Neuronal stem cell (in vitro differentiated cells): ENCODE measurements at regions not wholly inside any gene's neighbourhood (a gene's known extent, or its start where the extent isn't known, plus 50 kb on each side); places are given as distances from the start of the nearest gene placed in this dataset.

Experiments
- DNase-seq: peaks from one replicate; pipeline ENCODE4 v3.0.0-alpha.2; 2013; ENCODE audit warnings: low spot score
- H2AFZ ChIP-seq: one replicate; pipeline ENCODE4 v1.6.1; 2013; ENCODE audit warnings: mild to moderate bottlenecking, low read length, inconsistent platforms
- H2AK5ac ChIP-seq: 2 replicates; pipeline ENCODE4 v1.6.1; 2013; ENCODE audit warnings: low read depth, mild to moderate bottlenecking, inconsistent platforms, low read length, moderate library complexity, mixed read lengths
- H2BK120ac ChIP-seq: 2 replicates; pipeline ENCODE4 v1.6.1; 2013; ENCODE audit warnings: low read depth, mild to moderate bottlenecking, inconsistent platforms, low read length, moderate library complexity, mixed read lengths
- H2BK12ac ChIP-seq: one replicate; pipeline ENCODE4 v1.6.1; 2013; ENCODE audit warnings: low read length, inconsistent platforms
- H2BK15ac ChIP-seq: 2 replicates; pipeline ENCODE4 v1.6.1; 2013; ENCODE audit warnings: mild to moderate bottlenecking, low read length, inconsistent platforms, mixed read lengths
- H2BK5ac ChIP-seq: one replicate; pipeline ENCODE4 v1.6.1; 2013; ENCODE audit warnings: inconsistent platforms, mild to moderate bottlenecking, low read length, moderate library complexity
- H3K14ac ChIP-seq: one replicate; pipeline ENCODE4 v1.6.1; 2013; ENCODE audit warnings: low read length, inconsistent platforms
- H3K18ac ChIP-seq: 2 replicates; pipeline ENCODE4 v1.6.1; 2013; ENCODE audit warnings: low read length, inconsistent platforms
- H3K23ac ChIP-seq: 2 replicates; pipeline ENCODE4 v1.6.1; 2013; ENCODE audit warnings: low read depth, mild to moderate bottlenecking, mixed read lengths, low read length, inconsistent platforms; ENCODE audit not compliant: poor library complexity
- H3K27ac ChIP-seq: replicated peaks from 3 replicates; pipeline ENCODE4 v1.5.1; 2013; ENCODE audit warnings: low read length, inconsistent platforms
- H3K27me3 ChIP-seq, 3 experiments: 2 replicates each; pipeline ENCODE4 v1.6.1; 2013; ENCODE audit warnings: low read length in 3 of 3, mild to moderate bottlenecking in 2 of 3, inconsistent platforms in 1 of 3, low read depth in 1 of 3, mixed read lengths in 1 of 3, moderate library complexity in 1 of 3; ENCODE audit not compliant: control insufficient read depth in 3 of 3, insufficient read depth in 3 of 3
- H3K36me3 ChIP-seq, 2 donors: replicated peaks in 1 of 2; 2 replicates each; pipeline ENCODE4 v1.6.1; 2013; ENCODE audit warnings: low read length in 2 of 2; ENCODE audit not compliant: control insufficient read depth in 2 of 2, insufficient read depth in 2 of 2
- H3K4ac ChIP-seq: 2 replicates; pipeline ENCODE4 v1.6.1; 2013; ENCODE audit warnings: inconsistent platforms, mild to moderate bottlenecking, low read length, moderate library complexity
- H3K4me1 ChIP-seq, 2 donors: 1 replicate in 1 of 2; 2 replicates in 1 of 2; pipeline ENCODE4 v1.6.1; 2013; ENCODE audit warnings: low read length in 2 of 2, low read depth in 1 of 2; ENCODE audit not compliant: control insufficient read depth in 2 of 2, insufficient read depth in 1 of 2
- H3K4me2 ChIP-seq: one replicate; pipeline ENCODE4 v1.6.1; 2013; ENCODE audit warnings: mild to moderate bottlenecking, low read length, inconsistent platforms; ENCODE audit not compliant: insufficient read depth, poor library complexity, severe bottlenecking
- H3K4me3 ChIP-seq, 2 donors: 2 replicates each; pipeline ENCODE4 v1.5.1; 2013; ENCODE audit warnings: low read length in 2 of 2, mild to moderate bottlenecking in 2 of 2, inconsistent platforms in 1 of 2, moderate library complexity in 1 of 2
- H3K79me1 ChIP-seq: one replicate; pipeline ENCODE4 v1.6.1; 2013; ENCODE audit warnings: low read depth, mild to moderate bottlenecking, inconsistent platforms, low read length, moderate library complexity
- H3K9ac ChIP-seq: one replicate; pipeline ENCODE4 v1.6.1; 2013; ENCODE audit warnings: mild to moderate bottlenecking, low read depth, low read length, inconsistent platforms; ENCODE audit not compliant: poor library complexity
- H3K9me3 ChIP-seq, 2 donors: replicated peaks in 1 of 2; 2 replicates each; pipeline versions ENCODE3 to v1.6.1; 2013; ENCODE audit warnings: low read length in 2 of 2, mild to moderate bottlenecking in 2 of 2, inconsistent platforms in 1 of 2, low read depth in 1 of 2, mixed read lengths in 1 of 2, moderate library complexity in 1 of 2; ENCODE audit not compliant: control insufficient read depth in 2 of 2, insufficient read depth in 1 of 2
- H4K8ac ChIP-seq: one replicate; pipeline ENCODE4 v1.6.1; 2013; ENCODE audit warnings: low read depth, mild to moderate bottlenecking, inconsistent platforms, low read length, moderate library complexity
- H4K91ac ChIP-seq: one replicate; pipeline ENCODE4 v1.6.1; 2013; ENCODE audit warnings: low read length, low read depth, mild to moderate bottlenecking, inconsistent platforms; ENCODE audit not compliant: poor library complexity
- WGBS, 2 donors: extraction: QIAGEN DNeasy Blood & Tissue Kit; methylation state at CpG; one replicate each; pipeline ENCODE4 v1.1.7; 2013; ENCODE audit warnings: missing lambda C conversion rate in 2 of 2, mixed read lengths in 1 of 2; ENCODE audit not compliant: insufficient read length in 2 of 2, insufficient replicate concordance in 1 of 2; ENCODE audit errors: extremely low coverage in 2 of 2; 5-methylcytosine and 5-hydroxymethylcytosine counted together

GRCh38 chr7:155168597-155169480 lies 98.7 kb downstream of the HTR5A start:
- no peak overlapping the region for H2AFZ ChIP-seq
- H3K4me2 ChIP-seq: no peak overlapping the region
- no peak overlapping the region for H3K27ac ChIP-seq
- H2BK120ac ChIP-seq: no peak overlapping the region
- H3K4me1 ChIP-seq: no peaks in the 10 kb centered on the region
- DNase-seq: no peak
- no peak overlapping the region for H3K4me3 ChIP-seq
- peak overlapping the region; percentile 54 for H3K18ac ChIP-seq
- H2BK15ac ChIP-seq: no peak overlapping the region
- peak overlapping the region; percentile 20 for H2AK5ac ChIP-seq
- H2BK12ac ChIP-seq: no peak overlapping the region
- H3K4ac ChIP-seq: no peak overlapping the region
- H3K14ac ChIP-seq: no peak overlapping the region
- H3K36me3 ChIP-seq: no peaks in the 10 kb centered on the region
- no peak overlapping the region for H3K23ac ChIP-seq
- H2BK5ac ChIP-seq: no peak overlapping the region
- H3K9me3 ChIP-seq: no peaks in the 10 kb centered on the region
- peaks cover 0 to 12% (median 0%) of the 10 kb centered on the region in 3 experiments for H3K27me3 ChIP-seq
- no CpG with 5 or more reads among the region's 14 CpGs for WGBS, 2 donors
- no peak overlapping the region for H4K91ac ChIP-seq
- no peaks in the 10 kb centered on the region for H3K79me1 ChIP-seq
- H4K8ac ChIP-seq: peak overlapping the region; percentile 83
- no peak overlapping the region for H3K9ac ChIP-seq

- Histone ChIP-seq H3K27ac (no peak overlapping the region), H2BK5ac (no peak overlapping the region), H3K27me3 (peaks cover 0 to 12% (median 0%) of the 10 kb centered on the region in 3 experiments), H3K9ac (no peak overlapping the region), H2AK5ac (peak overlapping the region; percentile 20), H3K4me1 (no peaks in the 10 kb centered on the region), H3K4me3 (no peak overlapping the region), H2AFZ (no peak overlapping the region), H4K91ac (no peak overlapping the region), H3K23ac (no peak overlapping the region), H3K14ac (no peak overlapping the region), H3K9me3 (no peaks in the 10 kb centered on the region), H3K36me3 (no peaks in the 10 kb centered on the region), H3K4ac (no peak overlapping the region), H3K4me2 (no peak overlapping the region), H2BK12ac (no peak overlapping the region), H3K79me1 (no peaks in the 10 kb centered on the region), H3K18ac (no peak overlapping the region), H2BK120ac (no peak overlapping the region), H4K8ac (no peak overlapping the region), H2BK15ac (no peak overlapping the region)
- no CpG with 5 or more reads among the region's 13 CpGs for WGBS, 2 donors
- no peak for DNase-seq
These were observed 99.5 kb downstream of the HTR5A start for GRCh38 chr7:155169498-155170065.

- no peak for DNase-seq
- Histone ChIP-seq H2AFZ (no peak overlapping the region), H3K23ac (no peak overlapping the region), H2BK120ac (no peak overlapping the region), H3K36me3 (no peaks in the 10 kb centered on the region), H4K91ac (no peak overlapping the region), H3K4me3 (no peak overlapping the region), H3K9me3 (no peaks in the 10 kb centered on the region), H3K4me1 (no peaks in the 10 kb centered on the region), H2BK15ac (no peak overlapping the region), H3K79me1 (no peaks in the 10 kb centered on the region), H2AK5ac (no peak overlapping the region), H2BK12ac (no peak overlapping the region), H3K9ac (no peak overlapping the region), H3K18ac (no peak overlapping the region), H3K27ac (no peak overlapping the region), H3K4ac (no peak overlapping the region), H3K4me2 (no peak overlapping the region), H2BK5ac (no peak overlapping the region), H3K27me3 (peaks cover 0 to 12% (median 0%) of the 10 kb centered on the region in 3 experiments), H3K14ac (no peak overlapping the region), H4K8ac (no peak overlapping the region)
- no CpG with 5 or more reads among the region's 8 CpGs for WGBS, 2 donors
These were observed 100.2 kb downstream of the HTR5A start for GRCh38 chr7:155170331-155170730.

- no peaks in the 10 kb centered on the region for H3K79me1 ChIP-seq
- H4K91ac ChIP-seq: no peak overlapping the region
- H2BK15ac ChIP-seq: no peak overlapping the region
- H3K23ac ChIP-seq: peak overlapping the region; percentile 34
- H3K4me1 ChIP-seq: no peaks in the 10 kb centered on the region
- no peak overlapping the region for H3K9ac ChIP-seq
- H3K18ac ChIP-seq: no peak overlapping the region
- H3K9me3 ChIP-seq: peaks cover 0 to 2% of the 10 kb centered on the region in 2 donors
- peak overlapping the region; percentile 40 for H2BK120ac ChIP-seq
- no peak overlapping the region for H3K4ac ChIP-seq
- no peak for DNase-seq
- H2BK12ac ChIP-seq: no peak overlapping the region
- H2AK5ac ChIP-seq: peak overlapping the region; percentile 47
- no peak overlapping the region for H3K4me2 ChIP-seq
- H3K4me3 ChIP-seq: no peak overlapping the region
- H3K36me3 ChIP-seq: no peaks in the 10 kb centered on the region
- no peak overlapping the region for H3K27ac ChIP-seq
- no peak overlapping the region for H2AFZ ChIP-seq
- WGBS, 2 donors: no CpG with 5 or more reads among the region's 5 CpGs
- H3K14ac ChIP-seq: peak overlapping the region; percentile 60
- H4K8ac ChIP-seq: no peak overlapping the region
- peaks cover 0 to 6% (median 0%) of the 10 kb centered on the region in 3 experiments for H3K27me3 ChIP-seq
- H2BK5ac ChIP-seq: no peak overlapping the region
These were observed 102.0 kb downstream of the HTR5A start for GRCh38 chr7:155172141-155172540.
